HEK293 (cell line): ENCODE measurements at regions not wholly inside any gene's neighbourhood (a gene's known extent, or its start where the extent isn't known, plus 50 kb on each side); places are given as distances from the start of the nearest gene placed in this dataset.

ENCODE experiments used
- BCL11A ChIP-seq: fragments of 450-650 bp; formaldehyde crosslinking; IDR thresholded peaks from 2 replicates; pipeline ENCODE4 v1.5.1; 2016; ENCODE audit warnings: low read depth, missing biosample characterization, missing genetic modification characterization
- CTCF ChIP-seq: fragments of 450-650 bp; formaldehyde crosslinking; IDR thresholded peaks from 2 replicates; pipeline ENCODE4 v1.5.1; 2016; ENCODE audit warnings: missing biosample characterization, missing genetic modification characterization
- ELK4 ChIP-seq: IDR thresholded peaks from 2 replicates; pipeline ENCODE4 v1.6.1; 2011; ENCODE audit warnings: mild to moderate bottlenecking, low read depth, low read length, borderline replicate concordance
- REST ChIP-seq: fragments of 450-650 bp; formaldehyde crosslinking; IDR thresholded peaks from 2 replicates; pipeline ENCODE4 v1.5.1; 2016; ENCODE audit warnings: missing biosample characterization, missing genetic modification characterization
- SP2 ChIP-seq: fragments of 450-650 bp; formaldehyde crosslinking; IDR thresholded peaks from 2 replicates; pipeline ENCODE4 v1.5.1; 2016; ENCODE audit warnings: missing biosample characterization, missing genetic modification characterization
- ZBTB17 ChIP-seq: fragments of 450-650 bp; formaldehyde crosslinking; IDR thresholded peaks from 2 replicates; pipeline ENCODE4 v1.5.1; 2016; ENCODE audit warnings: missing biosample characterization, missing genetic modification characterization
- ZNF558 ChIP-seq: fragments of 450-650 bp; formaldehyde crosslinking; IDR thresholded peaks from 2 replicates; pipeline ENCODE4 v1.5.1; 2016; ENCODE audit warnings: missing biosample characterization, missing genetic modification characterization
- ZNF677 ChIP-seq: fragments of 450-650 bp; IDR thresholded peaks from 2 replicates; pipeline ENCODE4 v1.5.0; 2018; ENCODE audit warnings: missing biosample characterization, mild to moderate bottlenecking, missing genetic modification characterization, moderate library complexity
- ZNF776 ChIP-seq: fragments of 450-650 bp; formaldehyde crosslinking; IDR thresholded peaks from 2 replicates; pipeline ENCODE4 v1.5.0; 2017; ENCODE audit warnings: missing biosample characterization, missing genetic modification characterization, borderline replicate concordance
- ZSCAN18 ChIP-seq: fragments of 450-650 bp; formaldehyde crosslinking; IDR thresholded peaks from 2 replicates; pipeline ENCODE4 v1.5.1; 2016; ENCODE audit warnings: missing biosample characterization, missing genetic modification characterization
- TF ChIP-seq, protein P1 (sequence below): fragments of 450-650 bp; formaldehyde crosslinking; IDR thresholded peaks from 2 replicates; pipeline ENCODE4 v1.5.1; 2016; ENCODE audit warnings: missing biosample characterization, missing genetic modification characterization

- TF ChIP-seq CTCF (tag by site-specific recombination) (no peak), REST (tag by site-specific recombination) (no peak), ELK4 (no peak), ZBTB17 (tag by site-specific recombination) (no peak), ZNF677 (tag by site-specific recombination) (no peak), ZNF776 (tag by site-specific recombination) (no peak), ZSCAN18 (tag by site-specific recombination) (no peak), ZNF558 (tag by site-specific recombination) (no peak), BCL11A (tag by site-specific recombination) (no peak), SP2 (tag by site-specific recombination) (no peak)
- TF ChIP-seq, protein P1, sequence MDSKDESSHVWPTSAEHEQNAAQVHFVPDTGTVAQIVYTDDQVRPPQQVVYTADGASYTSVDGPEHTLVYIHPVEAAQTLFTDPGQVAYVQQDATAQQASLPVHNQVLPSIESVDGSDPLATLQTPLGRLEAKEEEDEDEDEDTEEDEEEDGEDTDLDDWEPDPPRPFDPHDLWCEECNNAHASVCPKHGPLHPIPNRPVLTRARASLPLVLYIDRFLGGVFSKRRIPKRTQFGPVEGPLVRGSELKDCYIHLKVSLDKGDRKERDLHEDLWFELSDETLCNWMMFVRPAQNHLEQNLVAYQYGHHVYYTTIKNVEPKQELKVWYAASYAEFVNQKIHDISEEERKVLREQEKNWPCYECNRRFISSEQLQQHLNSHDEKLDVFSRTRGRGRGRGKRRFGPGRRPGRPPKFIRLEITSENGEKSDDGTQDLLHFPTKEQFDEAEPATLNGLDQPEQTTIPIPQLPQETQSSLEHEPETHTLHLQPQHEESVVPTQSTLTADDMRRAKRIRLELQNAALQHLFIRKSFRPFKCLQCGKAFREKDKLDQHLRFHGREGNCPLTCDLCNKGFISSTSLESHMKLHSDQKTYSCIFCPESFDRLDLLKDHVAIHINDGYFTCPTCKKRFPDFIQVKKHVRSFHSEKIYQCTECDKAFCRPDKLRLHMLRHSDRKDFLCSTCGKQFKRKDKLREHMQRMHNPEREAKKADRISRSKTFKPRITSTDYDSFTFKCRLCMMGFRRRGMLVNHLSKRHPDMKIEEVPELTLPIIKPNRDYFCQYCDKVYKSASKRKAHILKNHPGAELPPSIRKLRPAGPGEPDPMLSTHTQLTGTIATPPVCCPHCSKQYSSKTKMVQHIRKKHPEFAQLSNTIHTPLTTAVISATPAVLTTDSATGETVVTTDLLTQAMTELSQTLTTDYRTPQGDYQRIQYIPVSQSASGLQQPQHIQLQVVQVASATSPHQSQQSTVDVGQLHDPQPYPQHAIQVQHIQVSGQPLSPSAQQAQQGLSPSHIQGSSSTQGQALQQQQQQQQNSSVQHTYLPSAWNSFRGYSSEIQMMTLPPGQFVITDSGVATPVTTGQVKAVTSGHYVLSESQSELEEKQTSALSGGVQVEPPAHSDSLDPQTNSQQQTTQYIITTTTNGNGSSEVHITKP (tag by site-specific recombination): no peak
These were observed 101.5 kb downstream of the ZNF92 start for GRCh38 chr7:65475040-65475726.
